HEK293 (cell line): ENCODE measurements at regions not wholly inside any gene's neighbourhood (a gene's known extent, or its start where the extent isn't known, plus 50 kb on each side); places are given as distances from the start of the nearest gene placed in this dataset.

Source experiments
- CTCF ChIA-PET: fragments of 350-600 bp; formaldehyde crosslinking; extraction: SDS; loops from one replicate; lab custom pipeline; 2021; ENCODE audit warnings: antibody characterized with exemption; lab: Yijun Ruan, JAX
- POLR2A ChIA-PET: fragments of 300-600 bp; formaldehyde crosslinking; extraction: SDS; loops from one replicate; lab custom pipeline; 2020; ENCODE audit warnings: antibody characterized with exemption, inconsistent platforms; lab: Yijun Ruan, JAX
- H3K27ac ChIP-seq: fragments of 200-500 bp; sonication (Bioruptor generic); 2 replicates; pipeline ENCODE4 v1.5.1; 2014; ENCODE audit warnings: low read depth, low read length, control low read depth, inconsistent platforms; ENCODE audit errors: extremely low read depth
- H3K36me3 ChIP-seq, 2 experiments: fragments of 200-500 bp in 1 of 2; sonication (Bioruptor generic) in 1 of 2; 1 replicate in 1 of 2; 2 replicates in 1 of 2; pipeline ENCODE4 v1.5.1; 2014 to 2017; ENCODE audit warnings: inconsistent platforms in 2 of 2, low read length in 2 of 2; ENCODE audit not compliant: control insufficient read depth in 2 of 2, insufficient read depth in 1 of 2
- H3K4me1 ChIP-seq: fragments of 200-500 bp; sonication (Bioruptor generic); 2 replicates; pipeline ENCODE4 v1.5.1; 2014; ENCODE audit warnings: mild to moderate bottlenecking, low read length, inconsistent platforms; ENCODE audit not compliant: control insufficient read depth, insufficient read depth
- H3K4me3 ChIP-seq: 2 replicates; pipeline ENCODE4 v1.5.1; 2011; ENCODE audit warnings: low read depth, mild to moderate bottlenecking, control low read depth, low read length, moderate library complexity
- H3K9me3 ChIP-seq: fragments of 200-500 bp; sonication (Bioruptor generic); 2 replicates; pipeline ENCODE4 v1.5.1; 2014; ENCODE audit warnings: low read depth, low read length, inconsistent platforms; ENCODE audit not compliant: control insufficient read depth, insufficient read depth
- ELK4 ChIP-seq: IDR thresholded peaks from 2 replicates; pipeline ENCODE4 v1.6.1; 2011; ENCODE audit warnings: mild to moderate bottlenecking, low read depth, low read length, borderline replicate concordance
- HIC1 ChIP-seq: fragments of 450-650 bp; formaldehyde crosslinking; IDR thresholded peaks from 2 replicates; pipeline ENCODE4 v1.5.1; 2016; ENCODE audit warnings: missing biosample characterization, missing genetic modification characterization
- IKZF3 ChIP-seq: fragments of 450-650 bp; IDR thresholded peaks from 2 replicates; pipeline ENCODE4 v1.5.0; 2018; ENCODE audit warnings: missing biosample characterization, mild to moderate bottlenecking, missing genetic modification characterization, moderate library complexity
- PRDM1 ChIP-seq: fragments of 450-650 bp; formaldehyde crosslinking; IDR thresholded peaks from 2 replicates; pipeline ENCODE4; 2016; ENCODE audit warnings: missing biosample characterization, missing genetic modification characterization
- ZBTB17 ChIP-seq: fragments of 450-650 bp; formaldehyde crosslinking; IDR thresholded peaks from 2 replicates; pipeline ENCODE4 v1.5.1; 2016; ENCODE audit warnings: missing biosample characterization, missing genetic modification characterization
- ZNF112 ChIP-seq: fragments of 450-650 bp; formaldehyde crosslinking; IDR thresholded peaks from 2 replicates; pipeline ENCODE4 v1.5.0; 2017; ENCODE audit warnings: missing biosample characterization, missing genetic modification characterization
- ZNF174 ChIP-seq: fragments of 450-650 bp; formaldehyde crosslinking; IDR thresholded peaks from 2 replicates; pipeline ENCODE4 v1.5.0; 2017; ENCODE audit warnings: missing biosample characterization, mild to moderate bottlenecking, missing genetic modification characterization
- ZNF18 ChIP-seq: fragments of 450-650 bp; formaldehyde crosslinking; IDR thresholded peaks from 2 replicates; pipeline ENCODE4 v1.5.1; 2016; ENCODE audit warnings: missing biosample characterization, missing genetic modification characterization
- ZNF24 ChIP-seq: fragments of 450-650 bp; formaldehyde crosslinking; IDR thresholded peaks from 2 replicates; pipeline ENCODE4 v1.5.1; 2016; ENCODE audit warnings: missing biosample characterization, missing genetic modification characterization
- ZNF335 ChIP-seq: fragments of 450-650 bp; formaldehyde crosslinking; conservative IDR thresholded peaks from 2 replicates; pipeline ENCODE4 v1.5.1; 2016; ENCODE audit warnings: missing biosample characterization, missing genetic modification characterization
- ZNF362 ChIP-seq: fragments of 450-650 bp; formaldehyde crosslinking; IDR thresholded peaks from 2 replicates; pipeline ENCODE4 v1.5.1; 2016; ENCODE audit warnings: missing biosample characterization, missing genetic modification characterization
- ZNF366 ChIP-seq: fragments of 450-650 bp; formaldehyde crosslinking; conservative IDR thresholded peaks from 2 replicates; pipeline ENCODE4 v1.5.1; 2016; ENCODE audit warnings: missing biosample characterization, missing genetic modification characterization
- ZNF416 ChIP-seq: fragments of 450-650 bp; formaldehyde crosslinking; IDR thresholded peaks from 2 replicates; pipeline ENCODE4 v1.5.1; 2016; ENCODE audit warnings: missing biosample characterization, missing genetic modification characterization
- ZNF433 ChIP-seq: fragments of 450-650 bp; formaldehyde crosslinking; IDR thresholded peaks from 2 replicates; pipeline ENCODE4 v1.5.1; 2016; ENCODE audit warnings: missing biosample characterization, missing genetic modification characterization, low read depth
- ZNF544 ChIP-seq: fragments of 450-650 bp; formaldehyde crosslinking; IDR thresholded peaks from 2 replicates; pipeline ENCODE4 v1.5.0; 2017; ENCODE audit warnings: missing biosample characterization, missing genetic modification characterization
- ZSCAN23 ChIP-seq: fragments of 450-650 bp; formaldehyde crosslinking; IDR thresholded peaks from 2 replicates; pipeline ENCODE4 v1.5.1; 2016; ENCODE audit warnings: missing biosample characterization, missing genetic modification characterization
- ZSCAN5A ChIP-seq: fragments of 450-650 bp; formaldehyde crosslinking; IDR thresholded peaks from 2 replicates; pipeline ENCODE4 v1.5.1; 2016; ENCODE audit warnings: missing biosample characterization, missing genetic modification characterization
- TF ChIP-seq, protein P1 (sequence below): fragments of 450-650 bp; formaldehyde crosslinking; IDR thresholded peaks from 2 replicates; pipeline ENCODE4 v1.5.1; 2016; ENCODE audit warnings: missing biosample characterization, missing genetic modification characterization
- TF ChIP-seq, protein P2 (sequence below): fragments of 450-650 bp; formaldehyde crosslinking; IDR thresholded peaks from 2 replicates; pipeline ENCODE4 v1.5.1; 2016; ENCODE audit warnings: missing biosample characterization, missing genetic modification characterization

DNA sequence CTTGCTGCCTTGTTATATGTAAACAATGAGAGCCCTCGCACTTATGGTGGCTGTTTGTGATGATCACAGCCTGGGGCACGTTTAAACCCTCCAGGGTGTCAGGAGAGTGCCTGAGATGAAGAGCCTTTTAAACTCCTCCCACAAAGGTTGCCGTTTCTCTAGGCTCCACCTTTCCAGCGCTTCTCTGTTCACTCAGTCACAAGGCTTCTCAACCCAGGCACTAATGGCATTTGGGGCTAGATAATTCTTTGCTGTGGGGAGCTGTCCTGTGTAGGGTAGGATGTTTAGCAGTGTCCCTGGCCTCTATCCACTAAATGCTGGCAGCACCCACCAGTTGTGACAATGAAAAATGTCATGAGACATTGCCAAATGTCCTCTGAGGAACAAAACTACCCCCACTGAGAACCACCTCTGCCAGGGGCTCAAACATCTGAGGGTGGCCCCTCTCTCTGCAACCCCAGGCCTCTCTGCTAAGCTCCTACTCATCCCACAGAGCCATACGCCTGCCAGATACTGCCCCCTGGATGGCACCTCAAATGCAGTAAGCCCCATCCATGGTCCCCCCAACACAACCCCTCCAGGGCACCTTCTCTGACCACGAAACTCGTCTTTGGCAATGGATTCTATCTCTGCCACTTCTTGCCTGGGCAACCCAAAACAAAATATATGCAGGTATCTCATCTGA lies 144.3 kb upstream of the ZMIZ1 start (continued):
- TF ChIP-seq ZSCAN5A (tag by site-specific recombination): no peak
- TF ChIP-seq, protein P1, sequence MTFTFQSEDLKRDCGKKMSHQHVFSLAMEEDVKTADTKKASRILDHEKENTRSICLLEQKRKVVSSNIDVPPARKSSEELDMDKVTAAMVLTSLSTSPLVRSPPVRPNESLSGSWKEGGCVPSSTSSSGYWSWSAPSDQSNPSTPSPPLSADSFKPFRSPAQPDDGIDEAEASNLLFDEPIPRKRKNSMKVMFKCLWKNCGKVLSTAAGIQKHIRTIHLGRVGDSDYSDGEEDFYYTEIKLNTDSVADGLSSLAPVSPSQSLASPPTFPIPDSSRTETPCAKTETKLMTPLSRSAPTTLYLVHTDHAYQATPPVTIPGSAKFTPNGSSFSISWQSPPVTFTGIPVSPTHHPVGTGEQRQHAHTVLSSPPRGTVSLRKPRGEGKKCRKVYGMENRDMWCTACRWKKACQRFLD (tag by site-specific recombination): no peak

DNA sequence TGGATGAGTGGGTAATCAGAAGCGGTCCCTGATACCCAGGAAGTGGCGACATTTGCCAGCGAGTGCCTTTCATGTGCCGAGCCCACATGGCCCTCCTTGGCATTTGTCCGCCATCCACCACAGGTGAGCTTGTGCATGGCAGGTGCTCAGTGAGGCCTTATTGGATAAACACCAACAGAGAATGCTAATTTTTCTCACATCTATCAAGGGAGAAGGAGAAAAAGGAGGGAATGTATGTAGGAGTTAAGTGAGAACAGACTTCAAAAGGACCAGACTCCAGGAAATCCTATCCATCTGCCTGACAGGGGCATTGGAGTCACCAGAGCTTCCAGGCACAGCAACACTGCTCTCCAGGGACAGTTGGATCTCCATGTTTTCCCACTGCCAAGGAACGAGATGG lies 143.5 kb upstream of the ZMIZ1 start:
- Histone ChIP-seq H3K27ac (no peak overlapping the region), H3K4me3 (no peak overlapping the region), H3K9me3 (no peaks in the 10 kb centered on the region)
- POLR2A ChIA-PET: no interaction called here
- no peak for TF ChIP-seq IKZF3 (tag by site-specific recombination)
- TF ChIP-seq ZNF24 (tag by site-specific recombination): no peak
- TF ChIP-seq ZBTB17 (tag by site-specific recombination): no peak
- no peak for TF ChIP-seq ZNF335 (tag by site-specific recombination)
- TF ChIP-seq ZNF174: no peak
- no peak for TF ChIP-seq ZNF366
- no peak for TF ChIP-seq ZNF112
- no peak for TF ChIP-seq HIC1 (tag by site-specific recombination)
- no peak for TF ChIP-seq ZNF362 (tag by site-specific recombination)
- no peak for TF ChIP-seq PRDM1
- no peak for TF ChIP-seq ZNF416 (tag by site-specific recombination)
- no peak for TF ChIP-seq ZSCAN23 (tag by site-specific recombination)
- TF ChIP-seq, protein P2, sequence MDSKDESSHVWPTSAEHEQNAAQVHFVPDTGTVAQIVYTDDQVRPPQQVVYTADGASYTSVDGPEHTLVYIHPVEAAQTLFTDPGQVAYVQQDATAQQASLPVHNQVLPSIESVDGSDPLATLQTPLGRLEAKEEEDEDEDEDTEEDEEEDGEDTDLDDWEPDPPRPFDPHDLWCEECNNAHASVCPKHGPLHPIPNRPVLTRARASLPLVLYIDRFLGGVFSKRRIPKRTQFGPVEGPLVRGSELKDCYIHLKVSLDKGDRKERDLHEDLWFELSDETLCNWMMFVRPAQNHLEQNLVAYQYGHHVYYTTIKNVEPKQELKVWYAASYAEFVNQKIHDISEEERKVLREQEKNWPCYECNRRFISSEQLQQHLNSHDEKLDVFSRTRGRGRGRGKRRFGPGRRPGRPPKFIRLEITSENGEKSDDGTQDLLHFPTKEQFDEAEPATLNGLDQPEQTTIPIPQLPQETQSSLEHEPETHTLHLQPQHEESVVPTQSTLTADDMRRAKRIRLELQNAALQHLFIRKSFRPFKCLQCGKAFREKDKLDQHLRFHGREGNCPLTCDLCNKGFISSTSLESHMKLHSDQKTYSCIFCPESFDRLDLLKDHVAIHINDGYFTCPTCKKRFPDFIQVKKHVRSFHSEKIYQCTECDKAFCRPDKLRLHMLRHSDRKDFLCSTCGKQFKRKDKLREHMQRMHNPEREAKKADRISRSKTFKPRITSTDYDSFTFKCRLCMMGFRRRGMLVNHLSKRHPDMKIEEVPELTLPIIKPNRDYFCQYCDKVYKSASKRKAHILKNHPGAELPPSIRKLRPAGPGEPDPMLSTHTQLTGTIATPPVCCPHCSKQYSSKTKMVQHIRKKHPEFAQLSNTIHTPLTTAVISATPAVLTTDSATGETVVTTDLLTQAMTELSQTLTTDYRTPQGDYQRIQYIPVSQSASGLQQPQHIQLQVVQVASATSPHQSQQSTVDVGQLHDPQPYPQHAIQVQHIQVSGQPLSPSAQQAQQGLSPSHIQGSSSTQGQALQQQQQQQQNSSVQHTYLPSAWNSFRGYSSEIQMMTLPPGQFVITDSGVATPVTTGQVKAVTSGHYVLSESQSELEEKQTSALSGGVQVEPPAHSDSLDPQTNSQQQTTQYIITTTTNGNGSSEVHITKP (tag by site-specific recombination): no peak
- TF ChIP-seq ZNF18 (tag by site-specific recombination): no peak
- no peak for TF ChIP-seq ZNF544 (tag by site-specific recombination)
- TF ChIP-seq ELK4: no peak
- no peak for TF ChIP-seq ZNF433 (tag by site-specific recombination)
- TF ChIP-seq, all 188 proteins: peak for 0
- CTCF ChIA-PET: interaction anchor here (0.6 kb wide), 2 partner anchors 234 to 249 kb away, joined by 3 to 4 read pairs; no protein-coding TSS in a partner anchor
- no peaks in the 10 kb centered on the region; the same call in 1 of the 2 replicates for H3K4me1 ChIP-seq
- H3K36me3 ChIP-seq: no peaks in the 10 kb centered on the region
